Cardiac muscle cell (in vitro differentiated cells and primary cell): ENCODE measurements at regions not wholly inside any gene's neighbourhood (a gene's known extent, or its start where the extent isn't known, plus 50 kb on each side); places are given as distances from the start of the nearest gene placed in this dataset.

Experiments
- DNase-seq, 2 donors: peaks; one replicate each; pipeline versions ENCODE4 v3.0.0 to v3.0.0-alpha.2; 2010 to 2017; ENCODE audit warnings: low read depth in 1 of 2, low spot score in 1 of 2
- H3K27ac ChIP-seq: fragments of 200-600 bp; sonication (generic); 2 replicates; pipeline ENCODE4 v1.5.1; 2016
- H3K27me3 ChIP-seq: fragments of 200-600 bp; sonication (generic); 2 replicates; pipeline ENCODE4 v1.6.0; 2016; ENCODE audit warnings: control low read depth
- H3K36me3 ChIP-seq: fragments of 200-600 bp; sonication (generic); 2 replicates; pipeline ENCODE4 v1.5.1; 2016; ENCODE audit warnings: control low read depth
- H3K4me1 ChIP-seq: fragments of 200-600 bp; sonication (generic); 2 replicates; pipeline ENCODE4 v1.8.1; 2017; ENCODE audit warnings: low read depth, mild to moderate bottlenecking, mixed run types
- H3K4me3 ChIP-seq: fragments of 200-600 bp; sonication (generic); 2 replicates; pipeline ENCODE4 v1.5.1; 2016; ENCODE audit warnings: mild to moderate bottlenecking
- H3K9me3 ChIP-seq: fragments of 200-600 bp; sonication (generic); 2 replicates; pipeline ENCODE4 v1.5.1; 2017; ENCODE audit warnings: low read depth, mild to moderate bottlenecking, control low read depth
- TF ChIP-seq, protein P1 (sequence below): IDR thresholded peaks from 2 replicates; pipeline ENCODE4 v1.5.1; 2012; ENCODE audit warnings: low read depth, mild to moderate bottlenecking, low read length

DNA sequence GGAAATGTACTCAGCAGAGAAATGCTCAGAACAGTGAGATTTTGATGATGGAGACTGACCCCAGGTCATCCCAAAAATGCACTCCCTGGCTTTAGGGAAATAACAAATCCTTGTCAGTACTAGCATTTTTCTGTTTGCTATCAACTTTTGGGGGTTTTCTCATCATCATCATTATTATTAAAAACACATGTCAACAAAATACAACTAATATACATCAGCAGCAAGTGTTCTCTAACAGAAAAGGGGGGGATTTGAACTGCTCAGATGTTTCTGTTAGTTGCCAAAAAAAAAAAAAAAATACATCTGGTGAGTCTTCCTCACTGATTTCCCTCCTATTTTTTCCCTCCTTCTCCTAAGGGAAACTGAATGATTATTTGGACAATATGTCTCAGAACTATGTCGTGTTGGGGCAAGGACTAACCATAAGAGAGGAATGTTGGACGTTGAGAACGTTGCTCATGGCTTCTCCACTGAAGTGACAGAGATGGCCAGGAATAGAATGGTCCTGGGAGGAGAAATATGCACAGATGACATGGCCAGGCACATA is 230.0 kb upstream of the MCTP2 start:
- H3K9me3 ChIP-seq: no peaks in the 10 kb centered on the region
- H3K27ac ChIP-seq: no peak overlapping the region
- no peak overlapping the region for H3K4me3 ChIP-seq
- H3K36me3 ChIP-seq: no peaks in the 10 kb centered on the region
- no peak for DNase-seq
- H3K27me3 ChIP-seq: peaks cover 5% of the 10 kb centered on the region
- TF ChIP-seq, protein P1, sequence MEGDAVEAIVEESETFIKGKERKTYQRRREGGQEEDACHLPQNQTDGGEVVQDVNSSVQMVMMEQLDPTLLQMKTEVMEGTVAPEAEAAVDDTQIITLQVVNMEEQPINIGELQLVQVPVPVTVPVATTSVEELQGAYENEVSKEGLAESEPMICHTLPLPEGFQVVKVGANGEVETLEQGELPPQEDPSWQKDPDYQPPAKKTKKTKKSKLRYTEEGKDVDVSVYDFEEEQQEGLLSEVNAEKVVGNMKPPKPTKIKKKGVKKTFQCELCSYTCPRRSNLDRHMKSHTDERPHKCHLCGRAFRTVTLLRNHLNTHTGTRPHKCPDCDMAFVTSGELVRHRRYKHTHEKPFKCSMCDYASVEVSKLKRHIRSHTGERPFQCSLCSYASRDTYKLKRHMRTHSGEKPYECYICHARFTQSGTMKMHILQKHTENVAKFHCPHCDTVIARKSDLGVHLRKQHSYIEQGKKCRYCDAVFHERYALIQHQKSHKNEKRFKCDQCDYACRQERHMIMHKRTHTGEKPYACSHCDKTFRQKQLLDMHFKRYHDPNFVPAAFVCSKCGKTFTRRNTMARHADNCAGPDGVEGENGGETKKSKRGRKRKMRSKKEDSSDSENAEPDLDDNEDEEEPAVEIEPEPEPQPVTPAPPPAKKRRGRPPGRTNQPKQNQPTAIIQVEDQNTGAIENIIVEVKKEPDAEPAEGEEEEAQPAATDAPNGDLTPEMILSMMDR: no peak
- H3K4me1 ChIP-seq: no peaks in the 10 kb centered on the region

DNA sequence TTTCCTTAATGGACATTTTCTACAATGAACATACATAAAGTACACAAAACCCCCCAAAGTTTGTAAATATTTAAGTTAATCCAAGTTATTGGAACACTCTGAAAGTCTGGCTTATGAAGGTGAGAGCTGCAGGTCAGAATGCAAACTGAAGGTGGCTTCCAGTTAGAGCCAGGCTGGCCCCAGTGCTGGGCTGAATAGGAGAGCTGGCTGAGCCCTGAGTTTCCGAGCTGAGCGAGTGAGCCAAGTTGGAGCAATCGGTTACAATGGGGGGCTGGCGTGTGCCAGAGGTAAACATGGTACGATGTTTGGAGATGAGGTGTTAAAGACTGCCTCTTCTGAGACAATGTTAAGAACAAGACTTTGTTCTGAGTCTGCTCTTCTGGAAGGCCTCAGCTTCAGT is 230.8 kb upstream of the MCTP2 start:
- H3K27me3 ChIP-seq: peaks cover 5% of the 10 kb centered on the region
- no peaks in the 10 kb centered on the region for H3K36me3 ChIP-seq
- TF ChIP-seq, protein P1: no peak
- H3K4me3 ChIP-seq: no peak overlapping the region
- no peak overlapping the region for H3K27ac ChIP-seq
- no peaks in the 10 kb centered on the region for H3K4me1 ChIP-seq
- no peak for DNase-seq
- no peaks in the 10 kb centered on the region for H3K9me3 ChIP-seq

DNA sequence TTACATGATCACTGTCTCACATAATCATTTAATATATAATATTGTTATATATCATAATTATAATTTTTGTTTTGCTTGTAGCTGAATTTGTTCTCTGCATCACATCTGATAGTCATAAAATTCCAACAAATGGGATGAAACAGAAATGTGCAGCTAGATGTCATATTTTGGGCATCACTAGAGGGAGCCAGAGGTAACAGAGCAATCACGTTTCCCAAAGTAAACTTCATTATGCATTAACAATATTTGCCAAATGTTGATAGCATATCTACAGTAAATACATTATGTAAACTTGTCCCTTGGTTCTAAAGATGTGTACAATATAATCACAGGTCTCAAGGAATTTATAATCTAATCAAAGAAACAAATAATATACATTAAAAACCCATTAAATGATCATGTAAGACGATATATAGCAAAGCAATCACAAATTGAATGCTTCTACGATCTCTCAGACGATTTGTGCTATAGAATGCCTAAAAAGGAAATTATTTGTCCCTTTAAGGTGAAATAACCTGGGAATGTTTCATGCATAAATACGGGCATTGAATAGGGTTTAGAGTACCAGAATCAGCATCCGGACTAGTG is 234.2 kb upstream of the MCTP2 start:
- Histone ChIP-seq H3K27ac (no peak overlapping the region), H3K4me3 (no peak overlapping the region), H3K36me3 (no peaks in the 10 kb centered on the region), H3K9me3 (no peaks in the 10 kb centered on the region), H3K4me1 (no peaks in the 10 kb centered on the region), H3K27me3 (peaks cover 24% of the 10 kb centered on the region)
- DNase-seq: peak; percentile 27 to 34
- TF ChIP-seq, protein P1: peak; percentile 72

DNA sequence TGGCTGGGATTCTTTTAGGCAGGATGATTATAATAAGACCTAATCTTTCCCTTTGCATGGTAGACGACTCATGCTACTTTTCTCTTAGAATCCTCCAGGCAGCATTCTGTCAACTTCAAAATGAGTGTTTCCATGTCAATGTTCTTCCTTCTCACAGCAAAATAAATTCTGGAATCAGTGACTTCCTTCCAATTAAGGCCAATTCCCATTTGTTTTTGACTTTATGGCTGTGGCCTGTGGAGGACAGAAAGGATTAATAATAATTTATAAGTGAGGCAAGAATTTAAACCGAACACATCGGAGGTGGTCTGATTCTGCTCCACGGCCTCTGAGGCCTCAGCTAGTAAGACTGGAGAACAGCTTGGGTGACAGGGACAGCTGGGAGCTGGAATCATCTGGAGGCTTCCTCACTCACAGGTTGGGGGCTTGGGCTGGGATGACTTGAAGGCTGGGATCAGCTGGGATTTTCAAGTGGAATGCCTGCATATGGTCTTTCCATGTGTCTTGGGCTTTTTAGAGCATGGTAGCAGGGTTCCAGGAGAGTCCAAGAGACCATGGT is 241.8 kb upstream of the MCTP2 start:
- H3K27ac ChIP-seq: no peak overlapping the region
- no peak overlapping the region for H3K4me3 ChIP-seq
- H3K4me1 ChIP-seq: no peaks in the 10 kb centered on the region
- H3K9me3 ChIP-seq: no peaks in the 10 kb centered on the region
- TF ChIP-seq, protein P1: no peak
- H3K27me3 ChIP-seq: peaks cover 53% of the 10 kb centered on the region
- H3K36me3 ChIP-seq: no peaks in the 10 kb centered on the region
- no peak for DNase-seq

DNA sequence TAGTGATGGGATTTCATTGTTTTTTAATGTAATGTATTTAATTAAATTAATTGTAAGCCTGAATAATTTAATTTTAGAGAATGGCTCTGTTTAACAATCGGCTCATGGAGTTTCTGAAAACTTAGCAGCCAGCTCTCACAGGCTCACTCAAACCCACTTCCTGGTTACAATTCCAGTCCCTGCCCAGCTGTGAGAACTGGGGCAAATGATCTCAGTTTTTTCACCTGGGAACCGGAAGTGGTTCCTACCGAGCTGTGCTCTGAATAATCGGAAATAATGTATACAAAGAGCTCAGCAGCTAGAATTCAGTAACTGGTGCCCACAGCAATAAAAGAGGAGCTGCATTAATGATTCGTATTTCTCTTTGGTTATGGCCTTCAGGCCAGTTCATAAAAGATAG is 244.3 kb upstream of the MCTP2 start:
- Histone ChIP-seq H3K27ac (no peak overlapping the region), H3K36me3 (no peaks in the 10 kb centered on the region), H3K9me3 (no peaks in the 10 kb centered on the region), H3K27me3 (peaks cover 56% of the 10 kb centered on the region), H3K4me3 (no peak overlapping the region), H3K4me1 (no peaks in the 10 kb centered on the region)
- no peak for DNase-seq
- TF ChIP-seq, protein P1: no peak
